ENCODE measurements at regions not wholly inside any gene's neighbourhood (a gene's known extent, or its start where the extent isn't known, plus 50 kb on each side); places are given as distances from the start of the nearest gene placed in this dataset.

GRCh38 chr5:14976486-14976885 lies 104.9 kb upstream of the ANKH start:
- no peak for TF ChIP-seq GATA1 (IDR thresholded peaks at IDR 0.05; ENCODE audit: low read depth, low read length)
- no peak for TF ChIP-seq POLR2A (IDR thresholded peaks at IDR 0.05; ENCODE audit: low read length)

GRCh38 chr5:14971873-14972272 lies 100.3 kb upstream of the ANKH start:
- DNase-seq = no peak
- TF ChIP-seq GATA1 (IDR thresholded peaks at IDR 0.05; ENCODE audit: low read depth, low read length) (no peak), POLR2A (IDR thresholded peaks at IDR 0.05; ENCODE audit: low read length) (no peak)

More at GRCh38 chr5:14976486-14976885, 104.9 kb upstream of the ANKH start:
- no peak for DNase-seq

- no peak for TF ChIP-seq POLR2A (IDR thresholded peaks at IDR 0.05; ENCODE audit: low read length)
- no peak for TF ChIP-seq GATA1 (IDR thresholded peaks at IDR 0.05; ENCODE audit: low read depth, low read length)
- DNase-seq = no peak
Measured at GRCh38 chr5:14968796-14969195, 97.2 kb upstream of the ANKH start.

GRCh38 chr5:14967166-14967565 lies 95.6 kb upstream of the ANKH start:
- TF ChIP-seq POLR2A (IDR thresholded peaks at IDR 0.05; ENCODE audit: low read length) (no peak), GATA1 (IDR thresholded peaks at IDR 0.05; ENCODE audit: low read depth, low read length) (no peak)
- DNase-seq = no peak

GRCh38 chr5:14965815-14966214 lies 94.2 kb upstream of the ANKH start:
- DNase-seq = no peak
- no peak for TF ChIP-seq POLR2A (IDR thresholded peaks at IDR 0.05; ENCODE audit: low read length)
- TF ChIP-seq GATA1 (IDR thresholded peaks at IDR 0.05; ENCODE audit: low read depth, low read length) = no peak

GRCh38 chr5:14962604-14963003 lies 91.0 kb upstream of the ANKH start:
- DNase-seq = no peak
- TF ChIP-seq POLR2A (IDR thresholded peaks at IDR 0.05; ENCODE audit: low read length) (no peak), GATA1 (IDR thresholded peaks at IDR 0.05; ENCODE audit: low read depth, low read length) (no peak)

- TF ChIP-seq GATA1 (IDR thresholded peaks at IDR 0.05; ENCODE audit: low read depth, low read length) (no peak), POLR2A (IDR thresholded peaks at IDR 0.05; ENCODE audit: low read length) (no peak)
- DNase-seq = no peak
Measured at GRCh38 chr5:14960120-14960462, 88.5 kb upstream of the ANKH start.

GRCh38 chr5:14959399-14960119 lies 88.0 kb upstream of the ANKH start:
- no peak for DNase-seq
- TF ChIP-seq GATA1 (IDR thresholded peaks at IDR 0.05; ENCODE audit: low read depth, low read length) (no peak), POLR2A (IDR thresholded peaks at IDR 0.05; ENCODE audit: low read length) (no peak)

GRCh38 chr5:14958188-14958587 lies 86.6 kb upstream of the ANKH start:
- DNase-seq = no peak
- TF ChIP-seq GATA1 (IDR thresholded peaks at IDR 0.05; ENCODE audit: low read depth, low read length) = no peak
- no peak for TF ChIP-seq POLR2A (IDR thresholded peaks at IDR 0.05; ENCODE audit: low read length)

- TF ChIP-seq GATA1 (IDR thresholded peaks at IDR 0.05; ENCODE audit: low read depth, low read length) = no peak
- TF ChIP-seq POLR2A (IDR thresholded peaks at IDR 0.05; ENCODE audit: low read length) = no peak
- no peak for DNase-seq
Measured at GRCh38 chr5:14956423-14957046, 85.0 kb upstream of the ANKH start.

- no peak for DNase-seq
- TF ChIP-seq POLR2A (IDR thresholded peaks at IDR 0.05; ENCODE audit: low read length) = no peak
- TF ChIP-seq GATA1 (IDR thresholded peaks at IDR 0.05; ENCODE audit: low read depth, low read length) = no peak
Measured at GRCh38 chr5:14954616-14955343, 83.2 kb upstream of the ANKH start.

GRCh38 chr5:14954216-14954615 lies 82.6 kb upstream of the ANKH start:
- TF ChIP-seq GATA1 (IDR thresholded peaks at IDR 0.05; ENCODE audit: low read depth, low read length) (no peak), POLR2A (IDR thresholded peaks at IDR 0.05; ENCODE audit: low read length) (no peak)
- DNase-seq = no peak

- no peak for DNase-seq
- TF ChIP-seq POLR2A (IDR thresholded peaks at IDR 0.05; ENCODE audit: low read length) (no peak), GATA1 (IDR thresholded peaks at IDR 0.05; ENCODE audit: low read depth, low read length) (no peak)
Measured at GRCh38 chr5:14953075-14953607, 81.6 kb upstream of the ANKH start.

GRCh38 chr5:14948383-14948782 lies 76.8 kb upstream of the ANKH start:
- DNase-seq = no peak
- TF ChIP-seq POLR2A (IDR thresholded peaks at IDR 0.05; ENCODE audit: low read length) (no peak), GATA1 (IDR thresholded peaks at IDR 0.05; ENCODE audit: low read depth, low read length) (no peak)
